Renal cortex interstitium (tissue), 11 donors: ENCODE measurements at regions not wholly inside any gene's neighbourhood (a gene's known extent, or its start where the extent isn't known, plus 50 kb on each side); places are given as distances from the start of the nearest gene placed in this dataset.
A peak's percentile ranks its signal among the peaks of the same experiment; 100 is the strongest.

ENCODE experiments used
- DNase-seq, 11 donors: peaks; one replicate each; pipeline ENCODE4 v3.0.0-alpha.2; 2013; ENCODE audit warnings: low read depth in 9 of 11, low spot score in 4 of 11; ENCODE audit errors: extremely low read depth in 1 of 11

- DNase-seq, result no peak
Measured at GRCh38 chr1:90561911-90562310, 155.2 kb downstream of the BARHL2 start.

GRCh38 chr1:90561103-90561783, 155.9 kb downstream of the BARHL2 start:
- DNase-seq, result no peak

- no peak for DNase-seq
Measured at GRCh38 chr1:90558754-90559378, 158.2 kb downstream of the BARHL2 start.

GRCh38 chr1:90558126-90558525, 159.0 kb downstream of the BARHL2 start:
- no peak for DNase-seq

GRCh38 chr1:90557706-90558105, 159.4 kb downstream of the BARHL2 start:
- no peak for DNase-seq

GRCh38 chr1:90550626-90551406, 166.3 kb downstream of the BARHL2 start:
- DNase-seq, result no peak

- peak in 2 of 11 donors; percentile 19 to 29 for DNase-seq
Measured at GRCh38 chr1:90544356-90544755, 172.7 kb downstream of the BARHL2 start.

- no peak for DNase-seq
Measured at GRCh38 chr1:90537606-90538362, 179.3 kb downstream of the BARHL2 start.

GRCh38 chr1:90534663-90535295, 182.3 kb downstream of the BARHL2 start:
- no peak for DNase-seq

GRCh38 chr1:90534116-90534515, 183.0 kb downstream of the BARHL2 start:
- no peak for DNase-seq

- DNase-seq, result no peak
Measured at GRCh38 chr1:90526954-90527353, 190.1 kb downstream of the BARHL2 start.

GRCh38 chr1:90522432-90522831, 194.7 kb downstream of the BARHL2 start:
- no peak for DNase-seq

GRCh38 chr1:90513956-90514355, 203.1 kb downstream of the BARHL2 start:
- no peak for DNase-seq

- DNase-seq, result no peak
Measured at GRCh38 chr1:90512441-90512840, 204.7 kb downstream of the BARHL2 start.

- DNase-seq, result no peak
Measured at GRCh38 chr1:90510143-90510542, 207.0 kb downstream of the BARHL2 start.

GRCh38 chr1:90509225-90510048, 207.7 kb downstream of the BARHL2 start:
- no peak for DNase-seq

- no peak for DNase-seq
Measured at GRCh38 chr1:90508376-90509167, 208.5 kb downstream of the BARHL2 start.
